MCF 10A (cell line): ENCODE measurements at regions not wholly inside any gene's neighbourhood (a gene's known extent, or its start where the extent isn't known, plus 50 kb on each side); places are given as distances from the start of the nearest gene placed in this dataset.

Source experiments
- BruUV-seq: library from RNA; stranded (reverse); fragments of 400-500 nt; replicated peaks from 2 replicates; lab custom pipeline; 2021; lab: Mats Ljungman, UMichigan
- CTCF ChIA-PET: fragments of 300-600 bp; sonication (Branson Sonifier 250); formaldehyde crosslinking; extraction: SDS; loops from one replicate; lab custom pipeline; 2021; ENCODE audit warnings: antibody characterized with exemption, inconsistent platforms; lab: Yijun Ruan, JAX
- POLR2A ChIA-PET: fragments of 300-600, 350-650 bp; sonication (Branson Sonifier 250); formaldehyde crosslinking; extraction: SDS; loops from one replicate; lab custom pipeline; 2020; ENCODE audit warnings: antibody characterized with exemption, inconsistent platforms; lab: Yijun Ruan, JAX
- DNase-seq: peaks from one replicate; pipeline ENCODE4 v3.0.0-alpha.2; 2018; ENCODE audit not compliant: unreplicated experiment
- H3K27ac Mint-ChIP-seq: one replicate; pipeline ENCODE4 v1.8.0; 2022; ENCODE audit warnings: mild to moderate bottlenecking, low read depth, mixed read lengths; ENCODE audit not compliant: unreplicated experiment
- H3K27me3 Mint-ChIP-seq: one replicate; pipeline ENCODE4 v1.8.0; 2022; ENCODE audit warnings: mixed read lengths; ENCODE audit not compliant: insufficient read depth, unreplicated experiment
- H3K36me3 Mint-ChIP-seq: one replicate; pipeline ENCODE4 v1.8.0; 2022; ENCODE audit warnings: mild to moderate bottlenecking, moderate library complexity, mixed read lengths; ENCODE audit not compliant: insufficient read depth, unreplicated experiment
- H3K4me1 Mint-ChIP-seq: one replicate; pipeline ENCODE4 v1.8.0; 2022; ENCODE audit warnings: mixed read lengths; ENCODE audit not compliant: insufficient read depth, unreplicated experiment
- H3K4me3 Mint-ChIP-seq: one replicate; pipeline ENCODE4 v1.8.0; 2022; ENCODE audit warnings: mild to moderate bottlenecking, moderate library complexity, mixed read lengths; ENCODE audit not compliant: unreplicated experiment
- H3K9me3 Mint-ChIP-seq: one replicate; pipeline ENCODE4 v1.8.0; 2022; ENCODE audit warnings: mixed read lengths; ENCODE audit not compliant: unreplicated experiment
- CTCF ChIP-seq: fragments of 200-600 bp; IDR thresholded peaks from one replicate; pipeline ENCODE4 v1.8.0; 2022; ENCODE audit warnings: antibody characterized with exemption, mild to moderate bottlenecking; ENCODE audit not compliant: unreplicated experiment
- intact Hi-C: fragments of 100-400 bp; cut with micrococcal nuclease; formaldehyde crosslinking; loops from 2 replicates; pipeline ENCODE4 v1.14.1; 2022

- no peak for TF ChIP-seq CTCF
- H3K27me3 Mint-ChIP-seq = no peaks in the 10 kb centered on the region
- no peaks in the 10 kb centered on the region for H3K4me1 Mint-ChIP-seq
- H3K36me3 Mint-ChIP-seq = no peaks in the 10 kb centered on the region
- intact Hi-C loops = no loop called here
- H3K27ac Mint-ChIP-seq = no peak overlapping the region
- POLR2A ChIA-PET = no interaction called here
- no peak for DNase-seq
- peaks cover 54% of the 10 kb centered on the region for H3K9me3 Mint-ChIP-seq
- no peak overlapping the region for H3K4me3 Mint-ChIP-seq
- no TSS peak for BruUV-seq
- CTCF ChIA-PET = no interaction called here
Observed at GRCh38 chr2:22741216-22741615, 643.8 kb upstream of the KLHL29 start.

DNA sequence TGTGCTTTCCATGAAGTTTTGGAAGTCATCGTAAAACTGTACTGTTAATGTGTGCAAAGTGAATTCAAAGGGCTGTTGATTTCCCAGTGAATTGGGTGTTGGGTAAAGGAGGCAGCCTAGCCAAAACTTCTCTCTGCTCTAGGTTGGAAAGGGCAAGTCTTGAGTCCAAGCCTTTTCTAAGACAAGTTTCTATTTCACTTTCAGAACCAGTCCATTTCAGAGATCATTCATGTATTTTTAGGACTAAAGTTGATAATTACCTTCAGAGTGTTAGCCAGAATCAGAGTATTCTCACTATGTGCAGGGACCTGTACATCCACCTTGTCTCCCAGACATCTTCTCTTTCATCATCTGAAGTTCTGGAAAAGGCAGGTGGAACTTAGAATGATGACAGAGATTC lies 636.1 kb upstream of the KLHL29 start:
- CTCF ChIA-PET = no interaction called here
- Mint-ChIP-seq H3K4me3 (no peak overlapping the region), H3K27ac (no peak overlapping the region), H3K36me3 (no peaks in the 10 kb centered on the region), H3K4me1 (no peaks in the 10 kb centered on the region), H3K27me3 (peaks cover 8% of the 10 kb centered on the region), H3K9me3 (peaks cover 39% of the 10 kb centered on the region)
- POLR2A ChIA-PET = no interaction called here
- DNase-seq = no peak
- TF ChIP-seq CTCF = no peak
- no TSS peak for BruUV-seq
- intact Hi-C loops = no loop called here

DNA sequence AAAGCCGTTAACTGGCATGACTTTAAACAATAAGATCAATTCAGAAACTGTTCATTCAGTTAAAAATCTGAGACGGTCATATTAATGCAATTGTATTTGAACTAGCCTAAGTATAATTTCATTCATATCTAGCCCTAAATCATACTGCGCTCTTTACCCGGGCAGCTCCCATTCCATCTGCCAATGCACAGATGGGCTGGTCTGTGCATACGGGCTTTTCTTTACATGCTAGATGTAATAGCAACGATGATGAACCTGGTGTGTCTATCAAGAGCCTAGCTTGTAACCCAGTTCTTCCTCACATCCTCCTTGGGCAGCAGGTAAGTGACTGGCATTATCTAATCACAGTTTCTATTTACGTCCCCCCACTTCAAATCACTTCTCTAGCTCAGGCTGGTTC lies 631.5 kb upstream of the KLHL29 start:
- H3K27ac Mint-ChIP-seq = no peak overlapping the region

More for the DNA sequence above, 631.5 kb upstream of the KLHL29 start:
- no peaks in the 10 kb centered on the region for H3K4me1 Mint-ChIP-seq
- H3K4me3 Mint-ChIP-seq = no peak overlapping the region
- BruUV-seq = no TSS peak
- ChIA-PET CTCF (interaction anchor here (0.6 kb wide), 1 partner anchor 44 kb away, joined by 3 read pairs; no protein-coding TSS in a partner anchor), POLR2A (interaction anchor here (0.6 kb wide), 1 partner anchor 484 kb away, joined by 3 read pairs; no protein-coding TSS in a partner anchor)
- no peaks in the 10 kb centered on the region for H3K36me3 Mint-ChIP-seq
- DNase-seq = no peak
- H3K27me3 Mint-ChIP-seq = peaks cover 8% of the 10 kb centered on the region
- H3K9me3 Mint-ChIP-seq = peaks cover 21% of the 10 kb centered on the region
- intact Hi-C loops = no loop called here
- TF ChIP-seq CTCF = no peak
